ENCODE measurements at regions not wholly inside any gene's neighbourhood (a gene's known extent, or its start where the extent isn't known, plus 50 kb on each side); places are given as distances from the start of the nearest gene placed in this dataset.

DNA sequence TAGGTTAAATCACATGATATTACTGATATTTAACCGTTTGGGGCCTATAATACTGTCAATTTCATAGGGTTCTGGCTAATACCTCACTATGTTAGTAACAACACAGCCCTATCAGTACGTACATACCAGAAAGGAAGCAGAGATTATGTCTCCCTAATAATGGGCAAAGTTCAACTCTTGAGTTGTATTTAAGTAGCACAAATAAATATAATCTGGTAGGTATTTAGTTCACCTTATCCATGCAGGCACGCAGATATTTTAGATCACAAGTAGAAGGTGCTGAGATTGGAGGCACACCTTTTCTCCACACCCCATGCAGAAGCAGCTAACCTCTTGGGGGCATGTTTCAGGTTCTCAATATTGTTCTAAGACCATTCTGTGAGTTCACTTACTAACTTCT lies 118.9 kb downstream of the IRS1 start:
- in situ Hi-C loops (cut with HindIII; ENCODE audit: low sequenced_read_pairs), result no loop called here

DNA sequence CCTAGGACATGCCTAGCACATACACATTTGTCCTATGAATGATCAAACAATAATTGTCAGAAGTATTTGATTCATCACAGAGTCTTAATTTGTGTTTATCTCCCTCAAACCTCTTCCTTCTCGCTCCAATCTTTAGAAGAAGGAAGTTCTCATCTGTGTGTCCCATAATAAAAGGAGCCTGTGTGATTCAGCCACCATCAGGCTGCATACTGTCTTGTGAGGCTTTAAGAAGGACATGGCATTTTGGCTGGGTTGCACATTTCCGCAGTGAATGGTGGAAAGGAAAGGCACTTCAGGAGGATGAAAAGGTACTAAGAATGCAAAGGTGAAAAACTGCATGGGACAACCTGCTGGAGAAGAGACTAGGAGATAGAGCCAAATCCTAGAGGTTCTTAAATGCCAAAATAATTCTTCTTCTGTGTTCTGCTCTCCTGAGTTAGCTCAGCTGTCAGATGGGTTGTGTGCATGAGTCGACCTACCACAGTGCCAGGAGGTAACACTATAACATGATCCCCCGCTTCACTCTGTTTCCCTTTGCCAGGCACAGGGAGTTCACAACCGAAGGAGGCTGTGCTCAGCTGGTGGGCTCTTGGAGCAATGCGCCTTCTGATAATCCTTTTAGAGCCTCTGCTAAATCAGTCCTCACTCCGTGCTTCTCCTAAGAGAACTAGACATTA lies 120.1 kb downstream of the IRS1 start:
- in situ Hi-C loops (cut with HindIII; ENCODE audit: low sequenced_read_pairs), result no loop called here

DNA sequence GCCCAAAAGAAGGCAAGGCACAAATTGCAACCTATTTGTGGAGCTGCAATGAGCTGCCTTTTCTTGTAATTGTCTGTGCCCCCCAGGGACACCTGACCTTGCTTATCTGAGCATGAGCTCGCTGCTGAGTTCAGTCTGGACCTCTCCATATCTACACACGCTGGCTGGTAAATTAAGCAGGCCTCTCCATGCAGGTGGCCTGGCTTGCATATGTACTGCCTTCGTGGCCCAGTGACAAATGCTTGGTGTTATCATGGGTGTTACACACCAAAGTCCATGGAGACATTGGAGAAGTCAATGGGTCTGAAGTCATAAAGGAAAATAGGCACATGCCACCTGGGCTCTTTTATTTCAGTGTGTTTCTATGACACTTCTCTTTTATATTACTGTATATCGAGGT lies 121.2 kb downstream of the IRS1 start:
- in situ Hi-C loops (cut with HindIII; ENCODE audit: low sequenced_read_pairs), result no loop called here

DNA sequence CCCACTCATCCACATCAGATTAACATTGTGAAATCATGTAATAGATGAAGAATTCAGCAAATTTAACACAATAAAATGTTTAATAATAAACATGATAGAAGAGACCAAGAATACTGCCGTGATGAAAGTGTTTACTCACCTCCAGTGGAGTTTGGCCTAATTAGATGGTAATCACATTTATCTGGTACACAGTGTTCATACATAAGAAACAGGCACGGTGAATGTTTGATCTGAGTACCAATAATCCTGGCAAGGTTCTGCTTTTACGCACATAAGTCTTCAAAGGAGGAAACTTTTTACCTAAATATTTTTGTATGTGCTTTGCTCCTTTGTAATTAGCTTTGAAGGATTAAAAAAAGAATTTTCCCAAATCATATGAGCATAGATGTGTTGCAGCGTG lies 122.5 kb downstream of the IRS1 start:
- in situ Hi-C loops (cut with HindIII; ENCODE audit: low sequenced_read_pairs), result no loop called here

DNA sequence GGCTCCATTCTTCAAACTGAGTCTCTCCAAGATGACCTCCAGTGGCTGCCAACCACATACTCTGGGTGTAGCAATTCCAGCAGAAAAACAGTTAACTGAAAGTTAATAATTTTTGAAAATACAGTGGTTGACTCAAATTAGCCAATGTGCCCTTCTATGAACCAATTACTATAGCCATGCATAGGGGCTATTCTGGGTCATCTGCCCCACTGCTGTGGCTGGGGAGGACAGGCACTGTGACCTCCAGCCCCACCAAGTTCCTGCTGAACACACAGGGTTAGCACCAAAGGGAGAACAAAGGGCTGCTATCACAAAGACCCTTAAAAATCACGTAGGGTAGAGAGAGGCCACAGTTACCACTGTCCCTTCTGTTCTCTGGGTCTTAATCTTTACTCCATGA lies 123.0 kb downstream of the IRS1 start:
- in situ Hi-C loops (cut with HindIII; ENCODE audit: low sequenced_read_pairs), result no loop called here

DNA sequence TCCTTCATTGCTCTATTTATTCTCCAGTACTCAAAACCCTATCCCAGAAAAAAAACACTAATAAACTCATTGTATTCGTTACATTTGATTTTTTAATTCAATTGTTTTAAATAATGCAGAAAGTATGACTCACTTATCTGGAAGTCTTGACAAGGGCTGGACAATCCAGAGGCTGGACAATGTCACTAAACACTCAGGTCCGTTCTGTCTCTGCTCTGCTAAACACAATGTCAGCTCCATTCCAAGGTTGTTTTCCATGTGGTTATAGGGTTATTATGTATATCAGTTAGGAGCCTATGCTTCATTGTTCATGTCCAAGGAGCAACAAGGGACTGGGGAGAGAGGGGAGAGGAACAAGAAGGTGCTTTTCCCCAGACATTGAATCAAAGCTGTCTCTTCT lies 125.5 kb downstream of the IRS1 start:
- in situ Hi-C loops (cut with HindIII; ENCODE audit: low sequenced_read_pairs), result loop anchor here (5.0 kb wide), 1 partner anchor 48 kb away; no protein-coding TSS in a partner anchor

DNA sequence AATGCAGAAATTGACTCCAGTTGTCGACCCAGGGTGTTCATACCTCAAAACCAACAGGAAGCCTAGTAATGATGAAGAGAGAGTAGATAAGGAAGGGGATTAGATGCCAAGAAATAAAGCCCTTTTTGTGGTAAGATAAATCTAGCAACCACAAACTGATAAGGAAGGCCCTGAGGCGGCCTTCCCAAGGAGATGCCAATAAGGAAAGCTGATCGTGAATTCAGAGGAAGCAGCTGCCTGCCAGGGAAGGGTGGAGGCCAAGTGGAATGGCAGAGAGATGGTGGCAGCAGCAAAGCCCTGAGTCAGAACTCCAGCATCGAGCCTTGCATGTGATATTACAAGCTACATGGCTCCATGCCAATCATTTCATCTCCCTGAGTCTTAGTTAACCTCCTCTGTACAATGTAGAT lies 126.3 kb downstream of the IRS1 start:
- in situ Hi-C loops (cut with HindIII; ENCODE audit: low sequenced_read_pairs), result loop anchor here (5.0 kb wide), 1 partner anchor 49 kb away; no protein-coding TSS in a partner anchor

DNA sequence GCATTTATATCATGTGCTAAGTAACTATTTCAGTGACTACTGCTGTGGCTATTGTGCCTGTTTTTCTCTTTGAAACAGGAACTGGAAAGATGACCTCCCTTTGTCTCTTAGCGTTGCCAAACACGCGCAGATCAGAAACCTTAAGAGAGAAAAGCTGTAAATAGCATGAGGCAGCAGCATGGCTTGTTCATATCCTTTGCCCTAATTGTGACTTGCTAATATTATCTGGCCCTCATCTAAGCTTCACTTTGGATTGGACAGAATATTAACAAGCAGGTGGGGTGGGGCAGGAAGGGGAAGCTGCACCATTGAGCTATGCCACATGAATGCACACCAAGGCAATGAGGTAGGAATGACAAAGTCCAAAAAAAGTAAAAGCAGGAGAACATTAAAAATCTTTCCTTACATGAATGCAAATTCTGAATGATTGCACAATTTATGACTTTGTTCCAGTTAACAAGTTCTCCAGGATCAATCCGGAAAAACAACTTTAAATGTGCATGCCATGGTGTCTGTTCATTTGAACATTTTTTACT lies 128.4 kb downstream of the IRS1 start:
- in situ Hi-C loops (cut with HindIII; ENCODE audit: low sequenced_read_pairs), result loop anchor here (5.0 kb wide), 1 partner anchor 51 kb away; no protein-coding TSS in a partner anchor

DNA sequence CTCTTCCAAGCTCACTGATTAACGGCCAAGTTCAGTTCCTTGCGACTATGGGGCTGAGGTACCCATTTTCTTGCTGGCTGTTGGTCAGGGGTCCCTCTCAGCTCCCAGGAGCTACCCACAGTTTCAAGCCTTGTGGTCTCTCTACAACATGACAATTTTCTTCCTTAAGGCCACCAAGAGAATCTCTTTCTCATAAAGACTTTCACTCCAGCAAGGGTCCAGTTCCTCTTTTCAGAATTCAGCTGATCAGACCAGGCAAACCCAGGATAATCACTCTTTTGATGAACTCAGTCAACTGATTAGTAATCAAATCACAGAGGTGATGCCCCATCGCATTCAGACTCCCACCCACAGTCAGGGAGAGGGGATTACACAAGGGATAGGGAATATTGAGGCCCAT lies 129.7 kb downstream of the IRS1 start:
- in situ Hi-C loops (cut with HindIII; ENCODE audit: low sequenced_read_pairs), result loop anchor here (5.0 kb wide), 1 partner anchor 52 kb away; no protein-coding TSS in a partner anchor

DNA sequence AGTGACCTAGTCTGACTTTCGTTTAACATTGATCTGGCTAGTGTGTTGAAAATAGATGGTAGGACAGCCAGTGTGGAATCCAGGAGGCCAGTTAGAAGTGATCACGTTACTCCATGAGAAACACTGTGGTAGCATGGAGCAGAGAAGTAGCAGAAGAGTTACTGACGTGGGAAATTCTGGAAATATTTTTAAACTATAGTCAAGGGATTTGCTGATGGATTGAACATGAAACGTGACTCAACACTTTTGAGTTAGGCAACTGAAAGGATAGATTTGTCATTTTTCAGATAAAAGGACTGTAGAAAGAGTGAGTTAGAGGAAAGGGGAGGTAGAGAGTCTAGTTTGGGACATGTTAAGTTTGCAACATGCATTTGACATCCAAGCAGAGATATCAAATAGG lies 130.4 kb downstream of the IRS1 start:
- in situ Hi-C loops (cut with HindIII; ENCODE audit: low sequenced_read_pairs), result no loop called here

DNA sequence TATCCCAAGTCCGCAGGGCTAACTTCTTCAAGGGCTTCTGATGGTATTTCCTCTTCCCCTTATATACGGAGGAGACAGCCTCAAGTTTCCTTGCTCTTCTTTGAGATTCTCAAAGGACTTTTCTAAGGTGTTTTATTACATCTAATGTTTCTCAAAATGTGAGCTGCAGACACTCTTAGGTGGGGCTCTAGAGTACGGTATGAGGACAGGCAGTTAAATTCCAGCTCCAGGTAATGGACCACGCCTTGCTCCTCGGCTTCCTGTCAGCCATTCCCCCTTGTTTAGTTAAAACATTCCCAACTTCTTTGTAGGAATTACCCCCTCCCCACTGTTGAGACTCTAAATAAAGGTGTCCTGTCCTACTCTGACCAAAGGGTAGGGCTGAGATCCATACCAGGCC lies 131.9 kb downstream of the IRS1 start:
- in situ Hi-C loops (cut with HindIII; ENCODE audit: low sequenced_read_pairs), result no loop called here

DNA sequence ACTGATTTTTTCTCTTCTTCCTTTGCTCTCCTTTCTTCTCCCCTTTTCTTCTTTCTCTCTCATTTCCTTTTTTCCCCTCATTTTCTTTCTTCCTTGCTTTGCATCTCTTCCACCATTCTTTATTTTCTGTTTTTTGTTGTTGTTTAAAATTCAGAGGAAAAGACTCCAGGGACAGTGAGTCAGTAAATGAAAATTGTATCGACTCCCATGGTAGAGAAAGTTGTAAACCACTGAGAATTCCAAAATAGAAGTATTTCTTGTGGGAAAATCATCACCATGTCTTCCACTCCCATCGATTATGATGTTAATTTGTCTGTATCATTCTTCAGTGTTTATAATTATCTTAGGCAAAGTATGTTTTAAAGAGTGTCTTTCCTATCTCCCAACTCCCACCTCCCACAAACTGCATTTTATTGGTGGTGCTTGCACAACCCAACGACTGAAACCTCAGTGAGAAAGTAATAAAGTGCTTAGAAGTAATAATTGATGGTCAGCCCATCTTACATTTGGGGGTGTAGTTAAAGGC lies 134.3 kb downstream of the IRS1 start:
- in situ Hi-C loops (cut with HindIII; ENCODE audit: low sequenced_read_pairs), result no loop called here

DNA sequence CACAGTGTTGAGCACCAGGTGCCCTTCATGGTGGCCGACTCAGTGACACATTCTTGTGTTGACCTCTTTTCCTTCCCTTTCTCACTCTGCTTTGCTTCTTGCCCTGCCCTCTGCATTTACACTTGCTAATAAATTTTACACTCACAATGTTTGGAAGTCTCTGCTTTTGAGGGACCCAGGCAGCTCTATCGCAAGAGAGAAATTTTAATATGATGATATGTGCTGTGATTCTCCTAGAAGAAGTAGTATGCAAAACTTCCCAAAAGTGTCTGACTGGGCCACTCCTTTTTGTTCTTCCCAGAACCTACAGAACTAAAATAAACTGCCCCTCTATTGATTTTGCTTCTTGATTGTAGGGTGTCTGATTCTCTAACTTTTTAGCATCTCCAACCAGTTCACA lies 135.0 kb downstream of the IRS1 start:
- in situ Hi-C loops (cut with HindIII; ENCODE audit: low sequenced_read_pairs), result no loop called here

DNA sequence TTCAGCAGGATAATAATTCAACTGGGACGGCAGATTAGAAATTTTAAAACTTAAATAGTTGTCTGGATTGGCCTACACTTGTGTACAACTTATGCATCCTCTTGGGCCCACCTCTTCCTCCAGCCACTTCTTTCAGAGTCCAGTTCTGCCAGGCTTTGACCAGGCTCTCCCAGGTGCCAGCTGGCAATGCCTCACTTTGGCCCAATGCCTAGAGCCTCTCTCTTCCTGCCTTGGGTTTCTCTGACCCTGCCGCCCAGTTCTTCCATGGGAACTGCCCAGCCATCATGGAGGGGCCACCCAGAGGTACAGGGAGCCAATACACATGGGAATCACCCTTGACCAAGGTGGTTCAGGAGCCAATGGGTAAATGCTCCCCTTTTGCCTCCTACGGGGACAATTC lies 135.5 kb downstream of the IRS1 start:
- in situ Hi-C loops (cut with HindIII; ENCODE audit: low sequenced_read_pairs), result no loop called here

DNA sequence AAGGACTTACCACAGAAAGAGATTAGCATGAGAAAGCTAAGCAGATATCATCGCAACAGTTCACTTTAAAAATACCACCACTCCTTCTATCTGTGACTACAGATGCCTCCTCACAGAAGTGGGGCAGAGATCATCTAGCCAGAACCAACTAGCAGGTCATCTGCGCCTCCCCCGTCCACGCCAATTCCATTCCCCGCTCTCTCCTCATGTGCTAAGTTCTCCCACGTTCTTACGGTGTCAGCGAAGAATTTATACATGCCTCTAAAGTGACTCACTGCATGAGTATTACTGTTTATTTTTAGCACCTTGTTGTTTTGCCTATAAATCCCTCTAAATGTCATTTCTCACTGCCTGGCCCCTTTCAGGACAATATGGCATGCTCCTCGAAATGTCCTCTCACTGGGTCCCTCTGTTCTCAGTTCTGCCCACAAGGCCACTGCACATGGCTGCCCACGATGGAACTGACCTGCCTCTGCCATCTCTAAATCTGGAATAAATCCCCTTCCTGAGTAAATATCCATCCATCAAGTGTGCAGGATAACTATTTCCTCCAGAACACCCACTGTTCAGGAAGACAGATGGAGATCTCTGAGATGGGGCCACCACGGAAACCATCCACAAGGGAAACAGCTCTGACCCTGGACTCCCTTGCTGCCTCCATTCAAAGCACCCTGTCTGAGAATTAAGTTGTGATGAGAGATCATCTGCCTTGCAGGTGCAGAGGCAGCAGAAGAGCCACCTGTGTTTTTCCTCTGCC lies 137.7 kb downstream of the IRS1 start:
- in situ Hi-C loops (cut with HindIII; ENCODE audit: low sequenced_read_pairs), result no loop called here

DNA sequence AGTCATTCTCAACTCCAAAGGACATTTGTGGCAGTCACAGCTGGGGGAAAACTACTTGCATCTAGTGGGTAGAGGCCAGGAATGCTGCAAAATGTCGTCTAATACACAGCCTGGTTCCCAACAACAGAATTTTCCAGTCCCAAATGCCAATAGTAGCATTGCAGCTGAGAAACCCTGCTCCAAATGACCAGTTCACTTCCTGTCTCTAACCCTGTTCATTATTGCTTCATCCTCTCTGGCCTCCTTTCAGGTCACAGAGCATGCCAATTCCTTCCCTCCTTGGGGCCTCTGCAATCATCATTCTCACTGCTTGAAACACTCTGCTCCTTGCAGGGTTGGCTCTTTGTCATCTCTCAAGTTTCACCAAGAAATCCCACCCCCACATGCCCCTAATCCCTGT lies 139.1 kb downstream of the IRS1 start:
- in situ Hi-C loops (cut with HindIII; ENCODE audit: low sequenced_read_pairs), result no loop called here

DNA sequence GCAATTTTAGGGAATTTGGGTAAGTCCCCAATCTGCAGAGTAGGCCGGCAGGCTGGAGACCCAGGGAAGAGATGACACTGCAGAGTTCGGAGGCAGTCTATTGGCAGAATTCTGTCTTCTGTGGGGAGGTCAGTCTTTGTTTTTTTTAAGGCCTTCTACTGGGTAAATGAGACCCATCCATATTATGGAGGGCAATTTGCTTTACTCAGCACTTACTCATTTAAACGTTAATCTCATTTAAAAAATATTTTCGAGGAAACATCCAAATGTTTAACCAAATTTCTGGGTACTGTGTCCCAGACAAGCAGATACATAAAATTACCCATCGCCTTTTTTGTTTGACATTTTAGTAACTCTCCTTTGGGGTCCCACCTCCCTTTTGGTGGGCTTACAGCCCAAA lies 139.5 kb downstream of the IRS1 start:
- in situ Hi-C loops (cut with HindIII; ENCODE audit: low sequenced_read_pairs), result no loop called here

DNA sequence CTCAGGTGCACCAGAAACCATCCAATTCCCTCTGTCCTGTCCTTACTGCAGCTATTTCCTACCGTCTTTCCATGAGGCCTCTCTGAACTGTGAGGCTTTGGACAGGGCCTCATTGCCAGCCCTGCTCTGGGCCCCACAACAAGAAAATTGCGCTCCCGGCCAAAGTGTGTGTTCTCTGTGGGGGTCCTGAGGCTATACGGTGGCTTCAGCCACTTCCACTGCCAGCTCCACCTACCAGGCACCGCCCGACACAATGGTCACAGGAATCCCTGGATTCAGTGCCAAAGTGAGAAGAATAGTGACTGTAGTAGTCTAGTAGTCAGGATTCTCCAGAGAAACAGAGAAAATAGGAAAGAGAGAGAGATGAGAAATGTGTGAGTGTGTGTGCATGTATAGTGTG lies 140.2 kb downstream of the IRS1 start:
- in situ Hi-C loops (cut with HindIII; ENCODE audit: low sequenced_read_pairs), result no loop called here

DNA sequence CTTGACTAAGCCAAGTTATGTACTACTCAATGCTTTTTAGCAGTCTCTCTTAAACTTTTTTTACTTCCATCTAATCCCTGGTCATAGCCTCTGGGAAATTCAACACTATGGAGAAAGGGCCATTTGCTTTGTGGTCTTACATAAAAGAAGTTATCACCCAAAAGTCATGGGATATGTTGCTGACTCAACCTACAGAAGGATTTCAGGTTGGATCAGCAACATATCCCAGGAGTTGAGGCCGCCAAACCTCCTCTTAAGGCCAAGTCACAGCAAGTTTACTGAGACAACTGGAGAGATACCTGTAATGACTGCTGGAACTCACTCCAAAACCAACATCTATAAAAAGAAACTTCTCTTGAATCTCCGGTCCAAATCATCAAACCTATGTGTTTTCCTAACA lies 141.1 kb downstream of the IRS1 start:
- in situ Hi-C loops (cut with HindIII; ENCODE audit: low sequenced_read_pairs), result no loop called here

DNA sequence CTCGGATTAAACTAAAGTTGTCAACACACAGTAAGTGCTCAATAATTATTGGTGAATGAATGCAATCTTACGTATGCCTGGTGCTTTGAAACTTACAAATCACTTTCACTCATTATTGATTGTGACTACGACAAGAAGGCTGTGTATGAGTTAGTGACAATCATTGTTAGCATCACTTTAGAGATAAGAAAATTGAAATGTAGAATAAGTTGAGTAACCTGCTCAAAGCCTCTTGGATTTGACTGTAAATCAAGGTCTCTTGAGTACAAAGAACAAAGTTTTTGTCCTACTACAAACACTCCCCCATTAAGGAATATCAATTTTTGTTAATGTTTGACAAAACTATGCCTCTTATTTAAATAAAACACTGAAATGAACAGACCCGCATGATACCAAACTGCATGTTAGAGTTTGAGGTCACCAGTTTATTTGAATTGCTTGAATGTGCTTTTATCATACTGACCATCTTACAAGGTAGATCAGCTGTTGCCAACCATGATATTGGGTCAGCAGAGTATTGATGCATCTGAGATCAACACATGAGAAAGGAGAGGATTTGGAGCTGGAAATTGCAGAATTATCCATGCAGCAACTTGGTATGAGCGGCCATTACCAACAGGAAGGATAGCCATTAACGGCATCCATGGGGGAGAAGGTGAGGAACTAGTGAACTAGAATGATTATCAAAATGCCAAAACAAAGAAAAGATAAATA lies 142.1 kb downstream of the IRS1 start:
- in situ Hi-C loops (cut with HindIII; ENCODE audit: low sequenced_read_pairs), result no loop called here

DNA sequence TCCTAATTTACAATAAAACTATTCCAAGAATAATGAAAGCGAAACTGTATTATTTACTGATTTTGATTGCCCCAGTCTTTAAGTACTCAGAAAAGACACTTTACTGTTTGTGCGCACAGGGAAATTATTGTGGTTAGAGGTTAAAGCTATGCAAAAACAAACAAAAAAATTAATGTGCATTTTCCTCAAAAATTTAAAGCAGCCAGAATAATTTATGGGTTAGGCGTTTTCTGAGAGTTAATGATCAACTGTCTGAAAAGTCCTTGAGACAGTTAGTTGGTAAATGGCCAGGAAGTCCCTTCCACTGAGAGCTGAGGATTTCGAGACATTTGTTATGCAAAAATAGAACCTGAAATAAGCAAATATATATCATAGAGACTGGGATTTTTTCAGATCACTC lies 143.3 kb downstream of the IRS1 start:
- in situ Hi-C loops (cut with HindIII; ENCODE audit: low sequenced_read_pairs), result no loop called here

Data from endothelial cell of hepatic sinusoid (primary cell).